Anterior cingulate cortex (tissue), 58 donors: ENCODE measurements at regions not wholly inside any gene's neighbourhood (a gene's known extent, or its start where the extent isn't known, plus 50 kb on each side); places are given as distances from the start of the nearest gene placed in this dataset.
"Not testable (repeated sequence)": the region's sequence is repeated elsewhere in the genome, so short reads cannot be mapped to it uniquely, and the experiment has no call there.

Experiments
- DNase-seq, 58 donors: peaks; one replicate each; lab custom pipeline; 2025; lab: John Stamatoyannopoulos, UW

DNA sequence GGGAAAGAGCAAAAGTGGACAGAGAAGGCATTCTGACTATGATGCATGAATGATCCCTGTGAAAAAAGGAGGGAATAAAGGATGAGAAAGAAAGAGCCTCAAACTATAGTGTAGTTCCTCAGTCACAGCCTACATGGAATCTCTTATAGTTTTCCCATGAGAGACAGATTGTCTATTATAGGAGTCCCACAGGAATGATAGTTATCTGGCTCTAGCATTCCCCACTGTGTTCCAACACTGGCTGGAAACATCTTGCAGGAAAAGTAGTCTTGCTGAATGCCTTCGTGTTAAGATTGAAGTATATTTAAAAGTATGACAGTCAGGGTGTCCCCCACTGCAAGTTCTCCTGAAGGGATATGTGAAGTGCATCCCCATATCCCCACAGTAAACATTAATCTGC lies 641.5 kb upstream of the NECTIN3 start:
- no peak for DNase-seq

DNA sequence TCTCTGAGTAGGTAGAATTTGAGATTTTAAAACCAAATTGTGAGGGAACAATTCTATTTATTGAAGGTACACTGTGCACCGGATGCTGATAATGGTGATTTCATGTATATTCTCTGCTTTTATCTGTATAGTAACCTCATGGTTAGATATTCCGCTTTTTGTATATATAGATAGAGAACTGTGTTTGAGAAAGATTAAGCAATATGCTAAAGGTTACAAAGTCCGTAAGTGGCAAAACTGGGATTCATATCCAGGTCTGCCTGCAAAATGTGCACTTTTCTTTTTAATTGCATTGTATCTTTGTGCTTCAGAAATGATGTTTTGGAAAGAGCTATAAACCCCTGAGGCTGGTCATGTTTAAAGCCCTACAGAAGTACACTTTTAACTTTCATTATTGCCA lies 635.4 kb upstream of the NECTIN3 start:
- no peak for DNase-seq

DNA sequence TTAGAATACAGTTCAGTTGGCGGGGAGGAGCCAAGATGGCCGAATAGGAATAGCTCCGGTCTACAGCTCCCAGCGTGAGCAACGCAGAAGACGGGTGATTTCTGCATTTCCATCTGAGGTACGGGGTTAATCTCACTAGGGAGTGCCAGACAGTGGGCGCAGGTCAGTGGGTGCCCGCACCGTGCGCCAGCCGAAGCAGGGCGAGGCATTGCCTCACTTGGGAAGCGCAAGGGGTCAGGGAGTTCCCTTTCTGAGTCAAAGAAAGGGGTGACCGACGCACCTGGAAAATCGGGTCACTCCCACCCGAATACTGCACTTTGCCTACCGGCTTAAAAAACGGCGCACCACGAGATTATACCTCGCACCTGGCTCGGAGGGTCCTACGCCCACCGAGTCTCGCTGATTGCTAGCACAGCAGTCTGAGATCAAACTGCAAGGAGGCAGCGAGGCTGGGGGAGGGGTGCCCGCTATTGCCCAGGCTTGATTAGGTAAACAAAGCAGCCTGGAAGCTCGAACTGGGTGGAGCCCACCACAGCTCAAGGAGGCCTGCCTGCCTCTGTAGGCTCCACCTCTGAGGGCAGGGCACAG lies 631.5 kb upstream of the NECTIN3 start:
- not testable (repeated sequence) for DNase-seq

DNA sequence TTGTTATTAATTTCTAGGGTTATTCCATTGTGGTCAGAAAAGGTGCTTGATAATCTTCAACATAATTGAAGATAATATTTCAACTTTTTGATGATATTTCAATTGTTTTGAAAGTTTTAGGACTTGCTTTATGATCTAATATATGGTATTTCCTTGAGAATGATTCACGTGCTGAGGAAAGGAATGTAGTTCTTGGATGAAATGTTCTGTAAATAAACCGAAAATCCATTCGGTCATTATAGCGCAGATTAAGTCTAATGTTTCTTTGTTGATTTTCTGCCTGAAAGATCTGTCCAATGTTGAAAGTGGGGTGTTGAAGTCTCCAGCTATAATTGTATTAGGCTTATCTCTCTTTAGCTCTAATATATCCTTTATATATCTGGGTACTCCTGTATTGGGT lies 617.5 kb upstream of the NECTIN3 start:
- no peak for DNase-seq

DNA sequence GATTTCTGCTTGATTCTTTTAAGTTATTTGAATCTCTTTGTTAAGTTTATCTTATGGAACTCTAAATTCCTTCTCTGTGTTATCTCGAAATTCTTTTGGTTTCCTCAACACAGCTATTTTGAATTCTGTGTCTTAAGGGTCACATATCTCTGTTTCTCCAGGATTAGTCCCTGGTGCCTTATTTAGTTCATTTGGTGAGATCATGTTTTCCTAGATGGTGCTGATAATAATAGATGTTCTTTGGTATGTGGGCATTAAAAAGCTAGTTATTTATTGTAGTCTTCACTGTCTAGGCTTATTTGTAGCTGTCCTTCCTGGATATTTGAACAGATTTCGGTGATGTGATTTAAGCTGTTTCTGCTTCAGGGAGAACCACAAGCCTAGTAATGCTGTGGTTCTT lies 615.6 kb upstream of the NECTIN3 start:
- DNase-seq, result no peak

DNA sequence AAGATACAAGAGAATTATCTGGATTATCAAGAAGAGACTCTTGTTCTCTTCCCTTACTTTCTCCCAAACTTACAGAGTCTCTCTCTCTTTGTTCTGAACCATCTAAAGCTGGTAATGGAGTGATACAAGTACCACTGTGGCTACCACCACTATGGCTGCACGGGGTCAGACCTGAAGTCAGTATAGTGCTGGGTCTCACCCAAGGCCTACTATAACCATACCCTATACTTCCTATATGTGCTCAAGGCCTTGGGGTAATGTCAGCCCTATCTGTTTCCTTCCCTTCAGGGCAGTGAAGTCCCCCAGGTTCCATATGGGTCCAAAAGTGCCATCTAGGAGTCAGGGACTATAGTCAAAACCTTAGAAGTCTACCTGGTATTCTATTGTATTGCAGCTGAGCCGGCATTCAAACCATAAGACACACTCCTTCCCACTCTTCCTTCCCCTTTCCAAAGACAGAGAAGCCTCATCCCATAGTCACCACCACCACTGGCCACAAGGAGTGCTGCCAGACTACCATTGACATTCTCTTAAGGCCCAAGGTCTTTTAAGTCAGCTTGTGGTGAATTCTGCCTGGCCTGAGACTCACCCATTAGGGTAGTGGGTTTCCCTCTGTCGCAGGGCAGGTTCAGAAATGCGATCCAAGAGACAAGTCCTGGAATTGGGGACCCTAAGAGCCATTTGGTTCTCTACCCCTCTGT lies 615.0 kb upstream of the NECTIN3 start:
- DNase-seq, result no peak

DNA sequence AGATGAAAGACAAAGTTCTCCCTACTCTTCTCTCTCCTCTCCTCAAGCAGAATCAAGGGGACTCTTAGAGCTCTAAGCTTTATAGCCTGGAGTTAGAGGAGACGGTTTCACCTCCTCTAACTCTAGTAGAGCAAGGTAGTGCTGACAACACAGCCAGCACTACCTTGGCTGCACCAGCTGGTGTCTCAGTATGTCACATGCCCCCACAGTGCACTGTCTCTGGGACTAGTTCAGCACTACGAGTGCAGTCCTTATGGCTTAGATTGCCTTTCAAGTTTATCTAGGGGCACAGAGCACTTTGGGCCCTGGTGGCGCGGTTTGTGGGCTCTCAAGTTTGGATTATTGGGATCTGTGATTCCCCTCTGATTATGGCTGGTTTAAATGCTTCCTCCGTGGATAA lies 614.1 kb upstream of the NECTIN3 start:
- no peak for DNase-seq

DNA sequence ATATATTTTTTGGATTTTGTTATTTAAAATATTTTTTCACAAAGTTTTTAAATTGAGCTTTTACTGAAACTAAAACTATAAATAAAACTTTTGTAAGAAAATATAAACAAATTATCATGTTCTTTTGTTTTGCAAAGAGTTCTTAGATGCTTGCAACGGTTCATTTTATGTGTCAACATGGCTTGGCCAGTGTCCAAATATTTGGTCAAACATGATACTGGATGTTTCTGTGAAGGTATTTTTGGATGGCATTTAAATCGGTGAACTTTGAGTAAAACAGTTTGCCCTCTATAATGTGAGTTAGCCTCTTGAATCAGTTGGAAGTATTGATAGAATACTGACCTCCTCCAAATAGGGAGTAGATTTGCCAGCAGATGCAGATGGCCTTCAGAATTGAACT lies 612.6 kb upstream of the NECTIN3 start:
- no peak for DNase-seq

DNA sequence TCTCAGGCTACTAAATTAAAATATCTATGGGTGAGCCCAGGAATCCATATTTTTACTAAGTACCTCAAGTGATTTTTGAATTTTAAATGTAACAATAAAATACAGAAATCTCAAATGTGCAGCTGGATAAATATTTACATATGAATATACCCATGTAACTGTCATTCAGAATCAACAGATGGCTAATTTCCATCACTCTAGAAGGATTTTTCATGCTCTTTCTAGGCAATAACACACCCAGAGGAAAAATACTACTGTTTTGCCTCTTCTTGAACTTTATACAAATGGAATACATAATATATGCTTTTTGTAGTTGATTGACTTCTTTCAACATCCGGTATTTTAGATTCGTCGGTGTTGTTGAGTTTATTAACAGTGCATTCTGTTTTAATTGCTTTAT lies 601.3 kb upstream of the NECTIN3 start:
- DNase-seq, result no peak

DNA sequence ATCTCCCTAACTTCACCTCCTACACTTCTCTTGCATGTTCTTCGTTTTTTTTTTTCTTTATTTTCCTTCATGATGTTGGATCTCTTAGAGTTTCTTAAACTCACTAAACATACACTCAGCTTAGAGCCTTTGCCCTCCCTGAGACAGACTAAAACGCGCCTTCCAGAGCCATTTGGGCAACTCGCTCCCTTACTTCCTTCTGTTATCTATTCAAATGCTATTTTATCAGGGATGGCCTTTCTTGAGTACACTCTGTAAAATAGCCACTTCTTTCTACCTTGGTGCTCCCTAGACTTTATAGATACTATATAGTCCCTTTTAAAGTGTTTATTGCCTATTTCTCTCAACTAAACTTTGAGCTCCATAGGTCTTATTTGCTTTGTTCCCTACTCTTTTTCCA lies 598.2 kb upstream of the NECTIN3 start:
- no peak for DNase-seq

DNA sequence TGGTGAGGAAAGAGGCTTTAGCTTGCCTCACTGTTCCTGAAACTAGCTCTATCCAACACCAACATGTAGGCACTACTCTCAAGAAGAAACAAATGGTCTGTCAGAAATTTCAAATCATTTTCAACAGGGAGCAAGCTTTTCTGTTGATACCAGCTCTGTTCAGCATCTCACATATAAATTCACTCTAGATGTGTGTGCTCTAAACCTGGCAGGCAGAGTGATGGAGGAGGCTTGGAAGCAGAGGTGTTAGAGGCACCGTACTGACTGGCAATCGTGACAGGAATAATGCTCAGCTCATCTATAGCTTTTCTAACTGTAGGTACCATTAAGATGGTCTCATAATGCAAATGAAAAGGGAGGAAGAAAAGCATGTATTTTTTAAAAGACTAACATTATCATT lies 597.2 kb upstream of the NECTIN3 start:
- peak in 2 of 58 donors; percentile 3 to 19 for DNase-seq

DNA sequence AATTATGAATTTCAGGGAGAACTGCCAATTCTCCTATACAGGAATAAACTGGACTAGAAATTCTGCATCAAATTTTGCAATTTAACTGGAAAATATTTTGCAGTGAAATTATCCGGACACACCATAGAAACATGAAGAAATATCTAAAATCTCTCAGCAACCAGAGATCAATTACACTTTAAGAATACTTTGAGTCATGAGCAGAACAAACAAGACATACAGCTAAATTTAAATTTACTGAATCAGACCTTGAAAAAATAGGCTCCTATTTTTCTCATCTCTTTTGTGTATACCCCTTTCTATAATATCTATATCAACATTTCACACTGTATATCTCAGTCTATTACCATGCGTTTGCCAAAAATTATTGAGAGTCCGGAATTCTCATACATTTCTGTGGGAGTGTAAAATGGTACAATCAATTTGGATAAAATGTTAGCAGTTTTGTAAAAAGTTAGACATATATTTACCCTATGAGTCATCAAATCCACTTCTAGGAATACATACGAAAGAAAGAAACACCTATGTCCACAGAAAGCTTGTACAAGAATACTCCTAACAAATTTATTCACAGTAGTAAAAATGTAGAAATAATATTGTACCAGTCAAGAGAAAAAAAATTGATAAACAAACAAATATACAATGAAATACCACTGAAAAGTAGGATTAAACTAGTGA lies 593.1 kb upstream of the NECTIN3 start:
- DNase-seq, result no peak

DNA sequence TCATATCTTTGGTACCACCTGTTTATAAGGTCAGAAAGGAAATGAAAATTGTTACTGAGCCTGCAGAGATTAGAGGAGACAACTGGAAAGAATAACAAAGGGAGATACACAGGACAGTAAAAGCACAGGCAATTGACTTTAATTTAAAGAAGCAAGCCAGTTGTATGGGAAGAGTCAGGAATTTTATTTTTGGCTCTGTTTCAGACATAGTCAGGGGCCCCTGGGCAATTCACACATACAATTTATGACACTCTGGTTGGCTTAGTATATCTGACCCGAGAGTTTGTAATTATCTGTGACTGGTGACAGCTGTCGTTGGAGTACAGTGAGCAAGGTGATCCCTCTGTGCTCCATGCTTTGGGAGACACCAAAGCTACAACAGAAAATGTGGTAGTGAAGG lies 591.9 kb upstream of the NECTIN3 start:
- no peak for DNase-seq

DNA sequence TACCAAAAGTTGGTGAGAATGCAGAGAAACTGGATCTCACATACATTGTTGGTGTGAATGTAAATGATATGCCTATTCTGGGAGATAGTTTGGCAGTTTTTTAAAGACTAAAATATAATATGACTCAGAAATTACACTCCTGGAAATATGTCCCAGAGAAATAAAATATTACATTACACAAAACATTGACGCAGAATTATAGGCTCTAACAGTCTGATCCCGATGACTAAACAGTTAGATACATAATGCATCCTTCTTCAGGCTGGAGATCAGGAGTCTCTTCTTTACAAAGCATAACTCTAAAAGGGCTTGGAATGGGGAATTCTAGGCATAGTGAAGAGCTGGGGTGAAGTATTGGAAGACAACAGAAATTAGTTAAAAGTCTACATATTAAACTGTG lies 586.2 kb upstream of the NECTIN3 start:
- DNase-seq, result no peak

DNA sequence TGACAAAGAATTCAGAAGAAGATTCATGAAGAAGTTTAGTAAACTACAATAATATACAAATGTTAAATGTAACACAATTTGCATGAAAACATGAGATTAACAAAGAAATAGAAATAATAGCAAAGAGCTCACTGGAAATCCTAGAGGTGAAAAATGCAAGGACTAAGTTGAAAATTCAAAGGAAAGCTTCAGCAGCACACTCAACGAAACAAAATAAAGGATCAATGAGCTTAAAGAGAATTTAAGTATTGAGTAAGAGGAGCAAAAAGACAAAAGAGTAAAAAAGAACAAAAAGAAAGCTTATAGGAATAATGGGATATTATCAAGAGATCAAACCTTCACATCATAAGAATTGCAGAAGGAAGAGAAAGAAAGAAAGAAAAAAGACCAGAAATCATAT lies 583.8 kb upstream of the NECTIN3 start:
- DNase-seq, result no peak

DNA sequence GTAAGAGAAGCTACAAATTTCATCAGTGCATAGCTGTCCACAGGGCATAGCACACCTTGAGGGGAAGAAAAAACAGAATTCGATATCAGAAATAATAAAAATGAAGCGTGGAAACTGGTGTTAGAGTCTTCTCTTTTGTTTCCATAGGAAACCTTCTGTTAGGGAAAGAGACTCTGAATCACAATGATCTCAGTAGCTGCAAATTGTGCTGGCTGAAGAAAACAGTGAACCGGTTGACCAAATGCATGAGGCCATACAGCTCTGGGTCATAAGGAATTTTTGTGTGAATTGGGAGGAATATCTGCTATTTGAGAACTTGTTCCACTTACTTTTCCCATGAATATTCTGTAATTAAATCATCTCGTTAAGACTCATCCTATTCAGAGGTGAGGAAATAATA lies 580.2 kb upstream of the NECTIN3 start:
- DNase-seq, result no peak

DNA sequence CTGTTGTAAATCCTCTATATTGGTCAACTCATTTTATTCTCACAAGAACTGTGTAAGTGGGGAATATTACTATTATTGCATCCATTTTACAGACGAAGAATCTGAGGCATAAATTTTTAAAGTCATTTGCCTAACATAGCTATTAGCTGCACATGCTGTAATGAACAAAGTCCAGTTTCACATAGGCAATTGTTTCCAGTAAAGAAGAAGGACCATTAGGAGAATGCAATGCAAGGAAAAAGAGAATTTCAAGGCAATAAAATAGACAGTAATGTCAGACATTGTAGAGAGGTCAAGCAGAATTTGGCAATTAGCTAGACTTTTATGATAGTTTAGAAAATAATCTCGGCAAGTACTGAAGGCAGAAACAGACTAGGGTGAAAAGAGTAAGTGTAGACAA lies 578.7 kb upstream of the NECTIN3 start:
- no peak for DNase-seq

DNA sequence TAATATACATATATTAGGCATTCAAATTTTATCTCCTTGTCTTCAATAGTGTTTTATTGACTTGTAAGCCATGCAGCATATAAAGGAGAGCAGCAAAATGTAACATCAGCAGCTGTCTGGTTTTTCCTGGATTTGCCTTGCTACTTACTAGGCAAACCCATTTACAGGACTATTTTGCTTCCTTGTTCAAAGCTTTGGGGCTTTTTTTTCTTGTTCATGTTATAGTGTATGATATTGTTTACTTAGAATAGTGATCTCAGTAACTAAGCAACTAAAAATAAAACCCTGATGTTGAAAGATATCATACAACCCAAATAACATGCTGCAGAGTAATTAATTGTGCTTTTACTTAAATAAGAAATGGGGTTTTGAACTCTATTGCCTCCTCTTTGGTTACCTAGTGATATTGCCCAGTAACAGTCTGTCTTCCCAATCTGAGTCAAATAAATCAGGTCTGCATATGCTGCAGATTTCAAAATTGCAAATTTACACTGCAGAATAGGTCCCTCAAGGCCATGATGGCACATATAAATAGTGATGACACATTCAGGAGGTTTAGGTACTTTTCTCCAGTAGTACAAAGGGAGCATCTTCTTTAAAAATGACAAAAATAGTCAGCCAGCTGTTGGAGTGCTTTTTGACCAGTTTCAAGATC lies 578.1 kb upstream of the NECTIN3 start:
- no peak for DNase-seq

DNA sequence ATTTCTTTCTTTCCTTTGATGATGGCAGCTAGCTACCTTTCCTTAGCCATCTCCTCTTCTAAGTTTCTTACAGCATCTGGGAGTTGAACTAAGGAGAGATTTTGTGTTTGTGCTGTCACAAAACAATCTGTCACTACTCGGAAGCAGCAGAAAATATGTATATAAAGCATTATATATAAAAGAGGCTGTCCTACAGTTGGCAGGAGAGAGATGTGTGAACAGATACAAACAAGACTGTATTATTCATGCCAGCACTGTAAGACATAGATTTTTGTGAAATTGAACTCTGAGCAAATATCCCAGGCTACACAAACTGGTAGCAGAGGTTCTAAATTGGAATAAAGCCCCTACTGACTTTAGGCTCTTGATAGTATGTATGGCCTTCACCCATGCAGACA lies 577.5 kb upstream of the NECTIN3 start:
- DNase-seq, result no peak

DNA sequence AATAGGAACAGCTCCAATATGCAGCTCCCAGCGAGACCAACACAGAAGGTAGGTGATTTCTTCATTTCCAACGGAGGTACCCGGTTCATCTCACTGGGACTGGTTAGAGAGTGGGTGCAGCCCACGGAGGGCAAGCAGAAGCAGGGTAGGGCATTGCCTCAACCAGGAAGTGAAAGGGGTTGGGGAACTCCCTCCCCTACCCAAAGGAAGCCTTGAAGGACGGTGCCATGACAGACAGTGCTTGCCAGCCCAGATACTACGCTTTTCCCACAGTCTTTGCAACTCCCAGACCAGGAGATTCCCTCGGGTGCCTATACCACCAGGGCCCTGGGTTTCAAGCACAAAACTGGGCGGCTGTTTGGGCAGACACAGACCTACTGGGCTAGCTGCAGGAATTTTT lies 576.9 kb upstream of the NECTIN3 start:
- DNase-seq, result no peak

DNA sequence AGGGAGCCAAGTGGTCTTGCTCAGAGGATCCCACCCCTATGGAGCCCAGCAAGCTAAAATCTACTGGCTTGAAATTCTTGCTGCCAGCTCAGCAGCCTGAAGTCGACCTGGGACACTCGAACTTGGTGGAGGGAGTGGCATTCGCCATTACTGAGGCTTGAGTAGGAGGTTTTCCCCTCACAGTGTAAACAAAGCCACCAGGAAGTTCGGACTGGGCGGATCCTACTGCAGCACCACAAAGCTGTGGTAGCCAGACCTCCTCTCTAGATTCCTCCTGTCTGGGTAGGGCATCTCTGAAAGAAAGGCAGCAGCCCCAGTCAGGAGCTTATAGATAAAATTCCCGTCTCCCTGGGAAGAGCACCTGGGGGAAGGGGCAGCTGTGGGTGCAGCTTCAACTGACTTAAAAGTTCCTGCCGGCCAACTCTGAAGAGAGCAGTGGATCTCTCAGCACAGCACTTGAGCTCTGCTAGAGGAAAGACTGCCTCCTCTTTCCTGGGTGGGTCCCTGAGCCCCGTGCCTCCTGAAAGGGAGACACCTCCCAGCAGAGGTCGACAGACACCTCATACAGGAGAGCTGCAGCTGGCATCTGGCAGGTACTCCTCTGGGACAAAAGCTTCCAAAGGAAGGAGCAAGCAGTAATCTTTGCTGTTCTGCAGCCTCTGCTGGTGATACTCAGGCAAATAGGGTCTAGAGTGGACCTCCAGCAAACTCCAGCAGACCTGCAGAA lies 576.3 kb upstream of the NECTIN3 start:
- DNase-seq, result no peak
